Mucosa of descending colon (tissue), 3 donors: ENCODE measurements at regions not wholly inside any gene's neighbourhood (a gene's known extent, or its start where the extent isn't known, plus 50 kb on each side); places are given as distances from the start of the nearest gene placed in this dataset.

Experiments used
- ATAC-seq: fragments of 200-7000 bp; cut with Tn5 transposase; one replicate; pipeline ENCODE4 v1.9.1; 2020; ENCODE audit warnings: mild to moderate bottlenecking, moderate library complexity
- DNase-seq, 3 donors: peaks; one replicate each; pipeline ENCODE4 v3.0.0-alpha.2; 2020
- H3K36me3 ChIP-seq: fragments of 200-600 bp; one replicate; pipeline ENCODE4 v1.8.0; 2021; ENCODE audit warnings: low read depth, mild to moderate bottlenecking
- H3K4me1 ChIP-seq: fragments of 200-600 bp; one replicate; pipeline ENCODE4 v1.8.0; 2021; ENCODE audit warnings: low read depth, mild to moderate bottlenecking
- H3K4me3 ChIP-seq: fragments of 200-600 bp; one replicate; pipeline ENCODE4 v1.8.0; 2021; ENCODE audit warnings: mild to moderate bottlenecking
- H3K9me3 ChIP-seq: fragments of 200-600 bp; one replicate; pipeline ENCODE4 v1.8.0; 2021; ENCODE audit warnings: mild to moderate bottlenecking
- intact Hi-C, 2 donors: fragments of 100-400 bp; cut with DNase I in 1 of 2; cut with micrococcal nuclease in 1 of 2; formaldehyde crosslinking; loops; one replicate each; pipeline versions ENCODE4 v1.11.0 to v1.11.1; 2022; cut with DNase I, micrococcal nuclease
- TF ChIP-seq, protein P1 (sequence below): fragments of 200-600 bp; IDR thresholded peaks from one replicate; pipeline ENCODE4 v1.8.0; 2022; ENCODE audit warnings: antibody characterized with exemption, mild to moderate bottlenecking
- donor health status: DM: no; HTN: no; CAD: no; lungs with moderate emphysema.
- donor health status: DM: no; HTN: no; CAD: no.
- donor health status: DM: no; HTN: yes; CAD: no.

DNA sequence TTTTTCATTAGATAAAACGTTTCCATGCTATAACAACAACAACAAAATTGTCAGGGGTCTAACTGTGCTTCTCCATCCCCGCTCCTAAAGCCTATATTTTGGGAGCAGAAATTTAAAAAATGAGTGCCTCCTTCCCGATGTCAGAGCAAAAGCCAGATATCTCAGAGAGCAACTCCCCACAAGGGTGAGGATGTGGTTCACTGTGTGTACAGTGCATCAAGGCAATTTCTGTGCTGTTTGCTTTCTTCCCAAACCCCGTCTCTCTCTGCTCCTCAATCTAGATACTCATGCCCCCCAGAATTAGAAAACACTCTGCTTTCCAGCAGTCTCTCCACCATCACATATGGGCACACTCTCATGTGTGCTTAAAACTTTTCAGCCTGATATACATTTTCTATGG lies 76.7 kb upstream of the MBNL1 start:
- H3K9me3 ChIP-seq: no peaks in the 10 kb centered on the region
- no peaks in the 10 kb centered on the region for H3K4me1 ChIP-seq
- intact Hi-C loops: no loop called here
- no peak overlapping the region for H3K4me3 ChIP-seq
- TF ChIP-seq, protein P1, sequence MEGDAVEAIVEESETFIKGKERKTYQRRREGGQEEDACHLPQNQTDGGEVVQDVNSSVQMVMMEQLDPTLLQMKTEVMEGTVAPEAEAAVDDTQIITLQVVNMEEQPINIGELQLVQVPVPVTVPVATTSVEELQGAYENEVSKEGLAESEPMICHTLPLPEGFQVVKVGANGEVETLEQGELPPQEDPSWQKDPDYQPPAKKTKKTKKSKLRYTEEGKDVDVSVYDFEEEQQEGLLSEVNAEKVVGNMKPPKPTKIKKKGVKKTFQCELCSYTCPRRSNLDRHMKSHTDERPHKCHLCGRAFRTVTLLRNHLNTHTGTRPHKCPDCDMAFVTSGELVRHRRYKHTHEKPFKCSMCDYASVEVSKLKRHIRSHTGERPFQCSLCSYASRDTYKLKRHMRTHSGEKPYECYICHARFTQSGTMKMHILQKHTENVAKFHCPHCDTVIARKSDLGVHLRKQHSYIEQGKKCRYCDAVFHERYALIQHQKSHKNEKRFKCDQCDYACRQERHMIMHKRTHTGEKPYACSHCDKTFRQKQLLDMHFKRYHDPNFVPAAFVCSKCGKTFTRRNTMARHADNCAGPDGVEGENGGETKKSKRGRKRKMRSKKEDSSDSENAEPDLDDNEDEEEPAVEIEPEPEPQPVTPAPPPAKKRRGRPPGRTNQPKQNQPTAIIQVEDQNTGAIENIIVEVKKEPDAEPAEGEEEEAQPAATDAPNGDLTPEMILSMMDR: no peak
- ATAC-seq (peak; percentile 57), DNase-seq (peak in 1 of 3 donors; percentile 35)
- H3K36me3 ChIP-seq: no peaks in the 10 kb centered on the region

DNA sequence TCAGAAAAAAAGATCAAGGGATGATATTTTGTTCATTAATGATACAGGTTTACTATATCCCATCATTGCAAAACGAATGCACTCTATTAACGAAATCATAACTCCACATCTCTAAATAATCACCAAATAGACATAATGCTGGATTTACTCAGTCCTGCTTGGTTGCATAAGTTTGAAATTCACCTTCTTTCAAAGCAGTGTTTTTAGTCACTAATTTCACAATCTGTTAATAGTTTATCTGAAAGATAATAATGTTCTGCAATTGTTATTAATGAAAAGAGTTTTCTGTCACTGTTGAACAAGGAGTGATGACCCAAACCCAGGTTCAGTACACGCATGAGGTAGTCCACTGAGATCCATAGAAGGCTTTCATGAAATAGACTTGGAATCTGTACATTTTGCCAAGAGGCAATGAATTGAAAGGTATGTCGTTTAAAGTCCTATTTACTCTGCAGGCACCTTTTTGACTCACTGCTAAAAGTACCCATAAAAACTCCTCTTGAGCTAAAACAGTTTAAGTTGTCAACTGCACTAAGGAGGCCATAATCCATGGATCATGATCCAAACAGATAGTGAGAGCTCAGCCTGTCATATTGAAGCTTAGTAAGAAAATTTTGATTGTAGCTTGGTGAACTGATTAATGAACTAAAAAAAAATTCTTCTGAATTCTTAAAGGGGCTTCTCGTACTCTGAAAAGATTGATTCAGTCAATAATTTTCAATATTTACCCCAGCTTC lies 75.6 kb upstream of the MBNL1 start:
- Histone ChIP-seq H3K9me3 (no peaks in the 10 kb centered on the region), H3K4me3 (no peak overlapping the region), H3K4me1 (no peaks in the 10 kb centered on the region), H3K36me3 (no peaks in the 10 kb centered on the region)
- TF ChIP-seq, protein P1: no peak
- intact Hi-C loops: no loop called here
- ATAC-seq (peak; percentile 52), DNase-seq (no peak)

DNA sequence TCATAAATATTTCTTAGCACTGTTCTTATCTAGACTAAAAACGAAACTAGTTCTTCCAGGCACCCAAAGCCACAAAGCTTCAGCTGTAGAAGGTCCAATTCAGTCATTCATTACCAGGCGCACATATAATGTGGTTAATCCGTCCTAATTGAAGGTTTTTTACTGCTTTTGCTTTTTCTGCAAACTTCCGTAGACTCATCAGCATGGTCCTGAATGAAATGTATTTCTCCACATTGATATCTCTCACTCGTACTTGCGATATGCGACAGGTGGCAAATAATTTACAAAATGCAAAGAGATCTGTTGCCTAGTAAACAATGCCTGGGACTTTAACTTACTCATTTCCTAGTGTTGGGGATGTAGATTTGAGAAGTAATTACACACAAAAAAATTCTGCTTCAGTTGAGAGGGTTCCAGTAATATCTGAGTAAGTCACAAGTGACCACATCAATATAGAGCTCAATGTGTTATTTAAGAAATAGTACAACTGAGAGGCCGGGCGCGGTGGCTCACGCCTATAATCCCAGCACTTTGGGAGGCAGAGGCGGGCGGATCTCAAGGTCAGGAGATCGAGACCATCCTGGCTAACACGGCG lies 75.0 kb upstream of the MBNL1 start:
- Histone ChIP-seq H3K4me1 (no peaks in the 10 kb centered on the region), H3K9me3 (no peaks in the 10 kb centered on the region)

DNA sequence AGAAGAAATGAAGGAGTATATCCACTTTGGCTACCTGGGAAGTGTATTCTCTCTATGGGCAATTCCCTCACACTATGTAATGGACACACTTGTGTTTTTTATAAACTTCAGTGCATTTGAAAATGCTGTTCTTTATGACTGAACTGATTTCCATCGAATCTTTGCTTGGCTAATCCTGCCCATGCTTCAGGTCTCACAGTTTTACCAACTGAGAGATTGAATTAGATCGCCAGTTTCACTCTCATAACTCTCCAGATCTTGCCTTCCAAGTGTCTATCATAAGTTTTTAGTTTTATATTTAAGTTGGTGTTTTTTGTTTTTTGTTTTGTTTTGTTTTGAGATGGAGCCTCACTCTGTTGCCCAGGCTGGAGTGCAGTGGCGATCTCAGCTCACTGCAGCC lies 73.5 kb upstream of the MBNL1 start:
- DNase-seq (no peak), ATAC-seq (no peak)
- H3K36me3 ChIP-seq: no peaks in the 10 kb centered on the region
- no peak overlapping the region for H3K4me3 ChIP-seq
- no peaks in the 10 kb centered on the region for H3K4me1 ChIP-seq
- intact Hi-C loops: no loop called here
- H3K9me3 ChIP-seq: no peaks in the 10 kb centered on the region
- TF ChIP-seq, protein P1: no peak

More for the DNA sequence above, 75.0 kb upstream of the MBNL1 start:
- TF ChIP-seq, protein P1: no peak
- DNase-seq (peak; percentile 28 to 53 (median 28)), ATAC-seq (peak; percentile 79)
- intact Hi-C loops: no loop called here
- Histone ChIP-seq H3K36me3 (no peaks in the 10 kb centered on the region), H3K4me3 (no peak overlapping the region)

DNA sequence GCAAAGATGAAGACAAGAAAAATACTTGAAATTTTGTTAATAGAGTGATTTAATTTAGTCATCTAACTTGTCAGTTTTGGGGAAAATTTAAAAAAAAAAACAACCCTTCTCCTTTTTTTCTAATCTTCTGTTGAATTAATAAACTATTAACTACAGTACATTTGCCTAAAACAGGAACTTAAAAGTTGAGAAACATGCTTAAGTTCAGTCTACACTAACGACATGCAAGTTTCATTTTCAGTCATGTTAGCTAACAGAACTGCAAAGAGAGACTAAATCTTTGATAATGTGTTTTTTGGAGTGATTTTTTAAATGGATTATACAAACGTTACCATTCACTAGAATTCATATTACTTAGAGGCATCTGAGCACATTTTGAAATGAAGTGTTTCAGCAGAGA lies 71.9 kb upstream of the MBNL1 start:
- TF ChIP-seq, protein P1: no peak
- DNase-seq (no peak), ATAC-seq (peak; percentile 42)
- Histone ChIP-seq H3K4me1 (no peaks in the 10 kb centered on the region), H3K36me3 (no peaks in the 10 kb centered on the region), H3K4me3 (no peak overlapping the region), H3K9me3 (no peaks in the 10 kb centered on the region)
- intact Hi-C loops: no loop called here
